GM12864 (cell line): ENCODE measurements at regions not wholly inside any gene's neighbourhood (a gene's known extent, or its start where the extent isn't known, plus 50 kb on each side); places are given as distances from the start of the nearest gene placed in this dataset.

Experiments
- DNase-seq: peaks from one replicate; pipeline ENCODE4 v3.0.0-alpha.2; 2011; ENCODE audit warnings: low read depth
- H3K4me3 ChIP-seq: 2 replicates; pipeline ENCODE4 v1.5.1; 2011; ENCODE audit warnings: mild to moderate bottlenecking, low read depth, low read length, control low read depth
- CTCF ChIP-seq: IDR thresholded peaks from 2 replicates; pipeline ENCODE4 v1.5.1; 2011; ENCODE audit warnings: low read depth, mild to moderate bottlenecking, moderate library complexity, low read length, control low read depth, inconsistent platforms; ENCODE audit errors: missing control alignments

DNA sequence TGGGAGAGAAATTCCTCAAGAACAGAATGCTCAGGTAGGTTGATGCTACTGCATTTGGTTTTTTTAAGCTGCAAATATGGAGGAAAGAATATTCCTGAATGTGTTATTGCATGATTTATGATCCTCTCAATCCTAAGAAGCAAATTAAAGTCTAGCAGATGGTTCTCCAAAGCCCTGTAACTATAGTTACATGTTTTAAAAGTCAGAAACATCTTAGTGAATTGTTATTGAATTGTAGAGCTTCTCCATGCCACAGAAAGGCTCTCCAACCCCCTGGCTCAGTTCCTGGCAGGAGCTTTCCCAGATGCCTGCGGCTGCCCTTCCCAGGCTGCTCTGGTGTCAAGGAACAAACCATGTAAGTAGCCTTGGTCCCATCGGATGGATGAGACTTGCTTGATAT lies 227.8 kb upstream of the GATB start:
- H3K4me3 ChIP-seq: no peak overlapping the region
- no peak for DNase-seq
- TF ChIP-seq CTCF: no peak

- no peak for DNase-seq
- TF ChIP-seq CTCF: no peak
- H3K4me3 ChIP-seq: no peak overlapping the region
These were observed 226.8 kb upstream of the GATB start for GRCh38 chr4:151987606-151988005.

GRCh38 chr4:151983854-151984253 lies 223.0 kb upstream of the GATB start:
- no peak for TF ChIP-seq CTCF
- DNase-seq: no peak
- H3K4me3 ChIP-seq: no peak overlapping the region

- TF ChIP-seq CTCF: no peak
- DNase-seq: no peak
- no peak overlapping the region for H3K4me3 ChIP-seq
These were observed 219.0 kb upstream of the GATB start for GRCh38 chr4:151979819-151980218.

- no peak for DNase-seq
- no peak for TF ChIP-seq CTCF
- H3K4me3 ChIP-seq: no peak overlapping the region
These were observed 207.8 kb upstream of the GATB start for GRCh38 chr4:151968643-151969042.

DNA sequence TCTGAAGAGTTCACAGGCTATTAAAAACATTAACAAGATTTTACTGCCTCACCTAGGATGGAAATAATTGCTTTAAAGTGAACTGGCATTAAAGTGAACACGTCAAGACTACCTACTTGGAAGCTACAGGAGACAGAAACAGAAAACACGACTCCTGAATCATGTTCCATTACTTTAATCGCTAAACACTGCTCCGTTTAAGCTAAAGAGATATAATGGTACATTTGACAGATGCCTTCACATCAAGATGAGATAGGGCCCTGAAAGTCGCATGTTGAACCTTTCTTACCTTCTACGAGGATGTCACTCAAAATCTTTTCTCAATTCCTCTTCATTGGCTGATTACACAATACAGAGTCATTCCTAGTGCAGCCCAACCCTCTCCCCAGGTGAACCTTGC lies 206.3 kb upstream of the GATB start:
- no peak overlapping the region for H3K4me3 ChIP-seq
- TF ChIP-seq CTCF: no peak
- no peak for DNase-seq

DNA sequence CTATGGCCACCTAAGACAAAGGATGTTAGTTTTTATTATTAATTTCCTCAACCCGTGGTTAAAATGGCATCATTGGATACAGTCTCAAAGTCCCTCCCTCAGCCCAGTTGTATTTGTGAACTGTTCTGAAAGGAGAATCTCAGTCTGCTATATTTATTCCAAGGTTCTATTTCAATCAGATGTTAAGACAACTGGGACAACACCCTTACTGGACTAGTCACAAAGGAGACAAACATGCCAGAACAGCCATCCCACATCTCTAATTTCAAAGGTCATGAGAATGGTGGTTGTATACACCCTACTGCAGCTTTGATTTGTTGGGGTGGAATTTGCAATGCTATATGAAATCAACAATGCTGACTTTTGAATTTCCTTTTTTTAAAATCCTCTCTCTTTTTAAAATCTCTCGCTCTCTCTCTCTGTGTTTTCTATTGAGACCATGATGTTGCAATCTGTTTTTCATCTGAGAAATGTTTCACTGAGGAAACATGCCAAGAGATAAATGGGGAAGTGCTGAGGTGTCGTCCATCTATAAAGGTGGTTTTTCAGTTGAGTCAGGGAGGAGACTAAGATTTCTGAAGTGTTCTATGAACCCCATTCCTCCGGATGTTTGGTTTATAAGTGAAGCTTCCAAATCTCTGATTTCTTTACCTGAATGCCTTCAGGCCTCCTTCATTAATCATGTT lies 201.5 kb upstream of the GATB start:
- TF ChIP-seq CTCF: no peak
- no peak overlapping the region for H3K4me3 ChIP-seq
- no peak for DNase-seq
